HepG2 (cell line): ENCODE measurements at regions not wholly inside any gene's neighbourhood (a gene's known extent, or its start where the extent isn't known, plus 50 kb on each side); places are given as distances from the start of the nearest gene placed in this dataset.

Experiments used
- CBFB ChIP-seq: sonication (generic); formaldehyde crosslinking; IDR thresholded peaks from 2 replicates; pipeline ENCODE4 v1.4.0; 2020; ENCODE audit warnings: missing genetic modification reagents
- CCDC6 ChIP-seq: sonication (generic); formaldehyde crosslinking; IDR thresholded peaks from 2 replicates; pipeline ENCODE4 v1.8.1; 2022; ENCODE audit warnings: mild to moderate bottlenecking, missing genetic modification reagents, moderate library complexity
- EP300 ChIP-seq, 3 experiments: sonication (generic) in 1 of 3; formaldehyde crosslinking in 1 of 3; IDR thresholded peaks; 2 replicates each; pipeline versions ENCODE4 v1.5.1 to v1.6.1; 2011 to 2020; ENCODE audit warnings: low read depth in 2 of 3, low read length in 2 of 3, borderline replicate concordance in 1 of 3, improper control_type of control experiment in 1 of 3, mild to moderate bottlenecking in 1 of 3, missing genetic modification reagents in 1 of 3, moderate library complexity in 1 of 3
- FOXP1 ChIP-seq, 2 experiments: fragments of 450-650 bp in 1 of 2; IDR thresholded peaks; 2 replicates each; pipeline ENCODE4 v1.6.1; 2017 to 2018; ENCODE audit warnings: antibody characterized with exemption in 1 of 2
- MATR3 ChIP-seq: sonication (generic); formaldehyde crosslinking; IDR thresholded peaks from 2 replicates; pipeline ENCODE4 v1.4.0; 2020; ENCODE audit warnings: missing genetic modification reagents
- MBD4 ChIP-seq: IDR thresholded peaks from 2 replicates; pipeline ENCODE4 v1.6.1; 2012; ENCODE audit warnings: low read length, inconsistent platforms, borderline replicate concordance
- TBP ChIP-seq: sonication (generic); formaldehyde crosslinking; IDR thresholded peaks from 2 replicates; pipeline ENCODE4 v1.5.0; 2020; ENCODE audit warnings: missing genetic modification reagents
- TGIF2 ChIP-seq: IDR thresholded peaks from 2 replicates; pipeline ENCODE4 v1.6.1; 2016; ENCODE audit warnings: control low read depth, missing compliant biosample characterization
- ZC3H4 ChIP-seq: sonication (generic); formaldehyde crosslinking; IDR thresholded peaks from 2 replicates; pipeline ENCODE4 v1.4.0; 2020; ENCODE audit warnings: missing genetic modification reagents, borderline replicate concordance
- ZFP82 ChIP-seq: sonication (generic); formaldehyde crosslinking; IDR thresholded peaks from 2 replicates; pipeline ENCODE4 v1.5.1; 2020; ENCODE audit warnings: mild to moderate bottlenecking, missing genetic modification reagents, borderline replicate concordance
- ZKSCAN8 ChIP-seq: IDR thresholded peaks from 2 replicates; pipeline ENCODE4 v1.6.1; 2016; ENCODE audit warnings: borderline replicate concordance, missing genetic modification reagents, missing compliant biosample characterization
- ZNF260 ChIP-seq: sonication (generic); formaldehyde crosslinking; IDR thresholded peaks from 2 replicates; pipeline ENCODE4 v1.4.0; 2020; ENCODE audit warnings: missing genetic modification reagents, low read depth, mild to moderate bottlenecking, borderline replicate concordance
- TF ChIP-seq, protein P1 (sequence below): sonication (generic); formaldehyde crosslinking; IDR thresholded peaks from 2 replicates; pipeline ENCODE4 v1.4.0; 2020; ENCODE audit warnings: mild to moderate bottlenecking, missing genetic modification reagents, borderline replicate concordance

DNA sequence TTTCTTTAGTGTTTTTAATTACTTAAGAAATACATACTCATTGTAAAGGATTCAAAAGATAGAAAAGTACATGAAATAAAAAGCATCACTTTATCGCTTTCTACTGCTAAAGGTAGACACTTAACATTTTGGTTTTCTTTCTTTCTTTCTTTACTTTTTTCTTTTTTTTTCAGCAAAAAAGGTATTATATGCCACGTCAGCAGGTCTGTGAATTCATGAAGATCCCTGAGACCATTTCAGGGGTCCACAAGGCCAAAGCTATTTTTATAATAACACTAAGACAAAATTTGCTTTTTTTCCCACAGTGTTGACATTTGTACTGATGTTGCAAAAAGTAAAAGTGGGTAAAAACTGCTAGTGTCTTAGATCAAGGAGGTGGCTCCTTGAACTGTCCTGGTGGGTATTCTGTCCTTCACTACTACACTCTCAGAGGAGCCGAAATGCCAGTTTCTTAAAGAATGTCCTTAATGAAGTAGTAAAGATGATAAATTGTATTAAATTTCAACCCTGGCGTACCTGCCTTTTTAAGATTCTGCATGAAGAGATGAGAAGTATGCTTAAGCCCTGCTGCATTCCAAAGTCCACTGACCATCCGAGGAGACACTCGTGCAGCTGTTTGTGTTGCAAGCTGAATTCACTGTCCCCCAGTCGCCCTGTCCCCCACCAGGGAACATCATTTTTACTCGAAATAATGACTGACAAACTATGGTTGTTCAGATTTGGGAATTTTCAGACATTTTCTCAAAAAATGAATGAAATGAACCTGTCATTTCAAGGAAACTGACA is 106.7 kb upstream of the PIAS1 start (continued):
- TF ChIP-seq MBD4 (no peak), FOXP1 (IDR thresholded peaks at IDR 0.05) (no peak), FOXP1 (CRISPR knock-in tag; IDR thresholded peaks at IDR 0.05) (no peak), MATR3 (CRISPR knock-in tag) (no peak), EP300 (IDR thresholded peaks at IDR 0.05; ENCODE audit: low read depth in 2 of 2, low read length in 2 of 2) (0 out of 4 replicates have a peak, but pooled peaks of 1 of the 2 experiments have one; percentile 23), EP300 (CRISPR knock-in tag; IDR thresholded peaks at IDR 0.05; ENCODE audit: borderline replicate concordance) (no peak), ZC3H4 (CRISPR knock-in tag) (no peak), CBFB (CRISPR knock-in tag) (no peak), CCDC6 (CRISPR knock-in tag) (no peak), TGIF2 (CRISPR knock-in tag) (no peak), ZNF260 (CRISPR knock-in tag) (no peak), ZFP82 (no peak), TBP (CRISPR knock-in tag) (no peak), ZKSCAN8 (CRISPR knock-in tag) (no peak)
- TF ChIP-seq, protein P1, sequence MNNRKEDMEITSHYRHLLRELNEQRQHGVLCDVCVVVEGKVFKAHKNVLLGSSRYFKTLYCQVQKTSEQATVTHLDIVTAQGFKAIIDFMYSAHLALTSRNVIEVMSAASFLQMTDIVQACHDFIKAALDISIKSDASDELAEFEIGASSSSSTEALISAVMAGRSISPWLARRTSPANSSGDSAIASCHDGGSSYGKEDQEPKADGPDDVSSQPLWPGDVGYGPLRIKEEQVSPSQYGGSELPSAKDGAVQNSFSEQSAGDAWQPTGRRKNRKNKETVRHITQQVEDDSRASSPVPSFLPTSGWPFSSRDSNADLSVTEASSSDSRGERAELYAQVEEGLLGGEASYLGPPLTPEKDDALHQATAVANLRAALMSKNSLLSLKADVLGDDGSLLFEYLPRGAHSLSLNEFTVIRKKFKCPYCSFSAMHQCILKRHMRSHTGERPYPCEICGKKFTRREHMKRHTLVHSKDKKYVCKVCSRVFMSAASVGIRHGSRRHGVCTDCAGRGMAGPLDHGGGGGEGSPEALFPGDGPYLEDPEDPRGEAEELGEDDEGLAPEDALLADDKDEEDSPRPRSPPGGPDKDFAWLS (CRISPR knock-in tag), result no peak
